ENCODE measurements at regions not wholly inside any gene's neighbourhood (a gene's known extent, or its start where the extent isn't known, plus 50 kb on each side); places are given as distances from the start of the nearest gene placed in this dataset.
"Not testable (repeated sequence)": the region's sequence is repeated elsewhere in the genome, so short reads cannot be mapped to it uniquely, and the experiment has no call there.

GRCh38 chr13:21889651-21890050 is 218.8 kb downstream of the FGF9 start:
- no peak overlapping the region for H3K9ac ChIP-seq (ENCODE audit: low read depth in 1 of 3, low read length in 3 of 3)
- H3K4me3 ChIP-seq (ENCODE audit: low read length in 3 of 3), result no peak overlapping the region
- no peaks in the 10 kb centered on the region for H3K9me3 ChIP-seq (ENCODE audit: control insufficient read depth in 3 of 3, low read length in 3 of 3)
- H3K4me1 ChIP-seq (ENCODE audit: control insufficient read depth in 3 of 3, insufficient read depth in 3 of 3, low read length in 3 of 3), result no peaks in the 10 kb centered on the region
- no peaks in the 10 kb centered on the region for H3K36me3 ChIP-seq (ENCODE audit: control insufficient read depth in 3 of 3, insufficient read depth in 3 of 3, low read length in 3 of 3)
- no peak overlapping the region for H3K27ac ChIP-seq (ENCODE audit: low read depth, low read length)
- no peaks in the 10 kb centered on the region for H3K27me3 ChIP-seq (ENCODE audit: control insufficient read depth in 3 of 3, insufficient read depth in 3 of 3, low read length in 3 of 3)

- not testable (repeated sequence) for H3K36me3 ChIP-seq (ENCODE audit: control insufficient read depth in 3 of 3, insufficient read depth in 3 of 3, low read length in 3 of 3); H3K27me3 ChIP-seq (ENCODE audit: control insufficient read depth in 3 of 3, insufficient read depth in 3 of 3, low read length in 3 of 3); H3K9ac ChIP-seq (ENCODE audit: low read depth in 1 of 3, low read length in 3 of 3); H3K27ac ChIP-seq (ENCODE audit: low read depth, low read length); H3K9me3 ChIP-seq (ENCODE audit: control insufficient read depth in 3 of 3, low read length in 3 of 3); H3K4me3 ChIP-seq (ENCODE audit: low read length in 3 of 3); H3K4me1 ChIP-seq (ENCODE audit: control insufficient read depth in 3 of 3, insufficient read depth in 3 of 3, low read length in 3 of 3)
Observed at GRCh38 chr13:21890220-21890619, 219.3 kb downstream of the FGF9 start.

GRCh38 chr13:21894091-21894490 is 223.2 kb downstream of the FGF9 start:
- Histone ChIP-seq H3K9me3 (ENCODE audit: control insufficient read depth in 3 of 3, low read length in 3 of 3) (no peaks in the 10 kb centered on the region), H3K4me3 (ENCODE audit: low read length in 3 of 3) (no peak overlapping the region), H3K4me1 (ENCODE audit: control insufficient read depth in 3 of 3, insufficient read depth in 3 of 3, low read length in 3 of 3) (peaks cover 0 to 3% (median 2%) of the 10 kb centered on the region in 3 donors), H3K36me3 (ENCODE audit: control insufficient read depth in 3 of 3, insufficient read depth in 3 of 3, low read length in 3 of 3) (no peaks in the 10 kb centered on the region), H3K27ac (ENCODE audit: low read depth, low read length) (no peak overlapping the region), H3K9ac (ENCODE audit: low read depth in 1 of 3, low read length in 3 of 3) (no peak overlapping the region), H3K27me3 (ENCODE audit: control insufficient read depth in 3 of 3, insufficient read depth in 3 of 3, low read length in 3 of 3) (peaks cover 0 to 1% (median 0%) of the 10 kb centered on the region in 3 donors)

GRCh38 chr13:21894703-21895699 is 224.1 kb downstream of the FGF9 start:
- Histone ChIP-seq H3K4me3 (ENCODE audit: low read length in 3 of 3) (no peak overlapping the region), H3K4me1 (ENCODE audit: control insufficient read depth in 3 of 3, insufficient read depth in 3 of 3, low read length in 3 of 3) (peaks cover 0 to 3% (median 2%) of the 10 kb centered on the region in 3 donors), H3K9me3 (ENCODE audit: control insufficient read depth in 3 of 3, low read length in 3 of 3) (no peaks in the 10 kb centered on the region), H3K9ac (ENCODE audit: low read depth in 1 of 3, low read length in 3 of 3) (no peak overlapping the region), H3K36me3 (ENCODE audit: control insufficient read depth in 3 of 3, insufficient read depth in 3 of 3, low read length in 3 of 3) (no peaks in the 10 kb centered on the region), H3K27ac (ENCODE audit: low read depth, low read length) (no peak overlapping the region), H3K27me3 (ENCODE audit: control insufficient read depth in 3 of 3, insufficient read depth in 3 of 3, low read length in 3 of 3) (peaks cover 0 to 3% (median 0%) of the 10 kb centered on the region in 3 donors)

- Histone ChIP-seq H3K4me3 (ENCODE audit: low read length in 3 of 3) (no peak overlapping the region), H3K9ac (ENCODE audit: low read depth in 1 of 3, low read length in 3 of 3) (no peak overlapping the region), H3K36me3 (ENCODE audit: control insufficient read depth in 3 of 3, insufficient read depth in 3 of 3, low read length in 3 of 3) (no peaks in the 10 kb centered on the region), H3K27ac (ENCODE audit: low read depth, low read length) (no peak overlapping the region), H3K9me3 (ENCODE audit: control insufficient read depth in 3 of 3, low read length in 3 of 3) (no peaks in the 10 kb centered on the region), H3K27me3 (ENCODE audit: control insufficient read depth in 3 of 3, insufficient read depth in 3 of 3, low read length in 3 of 3) (peaks cover 0 to 3% (median 0%) of the 10 kb centered on the region in 3 donors), H3K4me1 (ENCODE audit: control insufficient read depth in 3 of 3, insufficient read depth in 3 of 3, low read length in 3 of 3) (peaks cover 0 to 3% (median 2%) of the 10 kb centered on the region in 3 donors)
Observed at GRCh38 chr13:21895779-21896178, 224.9 kb downstream of the FGF9 start.

GRCh38 chr13:21897161-21897560 is 226.3 kb downstream of the FGF9 start:
- Histone ChIP-seq H3K9me3 (ENCODE audit: control insufficient read depth in 3 of 3, low read length in 3 of 3) (no peaks in the 10 kb centered on the region), H3K27me3 (ENCODE audit: control insufficient read depth in 3 of 3, insufficient read depth in 3 of 3, low read length in 3 of 3) (peaks cover 0 to 3% (median 0%) of the 10 kb centered on the region in 3 donors), H3K36me3 (ENCODE audit: control insufficient read depth in 3 of 3, insufficient read depth in 3 of 3, low read length in 3 of 3) (no peaks in the 10 kb centered on the region), H3K4me1 (ENCODE audit: control insufficient read depth in 3 of 3, insufficient read depth in 3 of 3, low read length in 3 of 3) (peaks cover 8 to 11% (median 10%) of the 10 kb centered on the region in 3 donors), H3K4me3 (ENCODE audit: low read length in 3 of 3) (no peak overlapping the region), H3K9ac (ENCODE audit: low read depth in 1 of 3, low read length in 3 of 3) (no peak overlapping the region), H3K27ac (ENCODE audit: low read depth, low read length) (no peak overlapping the region)

GRCh38 chr13:21898459-21898858 is 227.6 kb downstream of the FGF9 start:
- Histone ChIP-seq H3K27me3 (ENCODE audit: control insufficient read depth in 3 of 3, insufficient read depth in 3 of 3, low read length in 3 of 3) (peaks cover 0 to 3% (median 0%) of the 10 kb centered on the region in 3 donors), H3K36me3 (ENCODE audit: control insufficient read depth in 3 of 3, insufficient read depth in 3 of 3, low read length in 3 of 3) (no peaks in the 10 kb centered on the region), H3K9ac (ENCODE audit: low read depth in 1 of 3, low read length in 3 of 3) (no peak overlapping the region), H3K4me1 (ENCODE audit: control insufficient read depth in 3 of 3, insufficient read depth in 3 of 3, low read length in 3 of 3) (peaks cover 16 to 18% (median 17%) of the 10 kb centered on the region in 3 donors), H3K9me3 (ENCODE audit: control insufficient read depth in 3 of 3, low read length in 3 of 3) (no peaks in the 10 kb centered on the region), H3K4me3 (ENCODE audit: low read length in 3 of 3) (no peak overlapping the region), H3K27ac (ENCODE audit: low read depth, low read length) (no peak overlapping the region)

- Histone ChIP-seq H3K9ac (ENCODE audit: low read depth in 1 of 3, low read length in 3 of 3) (no peak overlapping the region), H3K36me3 (ENCODE audit: control insufficient read depth in 3 of 3, insufficient read depth in 3 of 3, low read length in 3 of 3) (no peaks in the 10 kb centered on the region), H3K27me3 (ENCODE audit: control insufficient read depth in 3 of 3, insufficient read depth in 3 of 3, low read length in 3 of 3) (peaks cover 0 to 3% (median 0%) of the 10 kb centered on the region in 3 donors), H3K4me1 (ENCODE audit: control insufficient read depth in 3 of 3, insufficient read depth in 3 of 3, low read length in 3 of 3) (peaks cover 16 to 18% (median 17%) of the 10 kb centered on the region in 3 donors), H3K4me3 (ENCODE audit: low read length in 3 of 3) (no peak overlapping the region), H3K27ac (ENCODE audit: low read depth, low read length) (no peak overlapping the region), H3K9me3 (ENCODE audit: control insufficient read depth in 3 of 3, low read length in 3 of 3) (no peaks in the 10 kb centered on the region)
Observed at GRCh38 chr13:21898945-21899344, 228.1 kb downstream of the FGF9 start.

GRCh38 chr13:21901336-21901735 is 230.5 kb downstream of the FGF9 start:
- H3K4me3 ChIP-seq (ENCODE audit: low read length in 3 of 3), result no peak overlapping the region
- no peak overlapping the region for H3K27ac ChIP-seq (ENCODE audit: low read depth, low read length)

More at GRCh38 chr13:21901336-21901735, 230.5 kb downstream of the FGF9 start:
- H3K36me3 ChIP-seq (ENCODE audit: control insufficient read depth in 3 of 3, insufficient read depth in 3 of 3, low read length in 3 of 3), result no peaks in the 10 kb centered on the region
- H3K9me3 ChIP-seq (ENCODE audit: control insufficient read depth in 3 of 3, low read length in 3 of 3), result no peaks in the 10 kb centered on the region
- peak overlapping the region in 1 of 3 donors; percentile 33 for H3K9ac ChIP-seq (ENCODE audit: low read depth in 1 of 3, low read length in 3 of 3)
- peaks cover 0 to 3% (median 0%) of the 10 kb centered on the region in 3 donors for H3K27me3 ChIP-seq (ENCODE audit: control insufficient read depth in 3 of 3, insufficient read depth in 3 of 3, low read length in 3 of 3)
- H3K4me1 ChIP-seq (ENCODE audit: control insufficient read depth in 3 of 3, insufficient read depth in 3 of 3, low read length in 3 of 3), result peaks cover 15 to 18% (median 16%) of the 10 kb centered on the region in 3 donors

Data from skeletal muscle tissue (tissue), 3 donors.